Loucy (cell line): ENCODE measurements at regions not wholly inside any gene's neighbourhood (a gene's known extent, or its start where the extent isn't known, plus 50 kb on each side); places are given as distances from the start of the nearest gene placed in this dataset.

Experiments
- H2AFZ ChIP-seq: fragments of 200-600 bp; sonication (generic); 2 replicates; pipeline ENCODE4 v1.6.0; 2016; ENCODE audit warnings: antibody characterized with exemption, mild to moderate bottlenecking, low read length, moderate library complexity
- H3F3A ChIP-seq: fragments of 200-600 bp; 2 replicates; pipeline ENCODE4 v1.6.0; 2016; ENCODE audit warnings: antibody characterized with exemption, low read depth, mild to moderate bottlenecking
- H3K27me3 ChIP-seq: fragments of 200-600 bp; sonication (generic); 2 replicates; pipeline ENCODE4 v1.6.1; 2014; ENCODE audit warnings: low read length, mild to moderate bottlenecking; ENCODE audit not compliant: insufficient read depth, poor library complexity, severe bottlenecking
- H3K36me3 ChIP-seq: fragments of 200-600 bp; sonication (generic); 2 replicates; pipeline ENCODE4 v1.6.1; 2016; ENCODE audit warnings: low read length; ENCODE audit not compliant: insufficient read depth
- H3K4me1 ChIP-seq: fragments of 200-600 bp; sonication (generic); 2 replicates; pipeline ENCODE4 v1.5.1; 2014; ENCODE audit warnings: low read length, mild to moderate bottlenecking; ENCODE audit not compliant: insufficient read depth, poor library complexity, severe bottlenecking
- H3K4me2 ChIP-seq: fragments of 200-600 bp; sonication (generic); 2 replicates; pipeline ENCODE4 v1.6.0; 2014; ENCODE audit warnings: antibody characterized with exemption, low read length, low read depth, mild to moderate bottlenecking; ENCODE audit not compliant: poor library complexity, severe bottlenecking
- H3K4me3 ChIP-seq: fragments of 200-600 bp; sonication (generic); 2 replicates; pipeline ENCODE4 v1.5.1; 2014; ENCODE audit warnings: low read length, mild to moderate bottlenecking, mixed read lengths; ENCODE audit not compliant: poor library complexity, severe bottlenecking
- H3K79me2 ChIP-seq: fragments of 200-600 bp; sonication (generic); 2 replicates; pipeline ENCODE4 v1.6.1; 2014; ENCODE audit warnings: low read length; ENCODE audit not compliant: insufficient read depth
- H3K9ac ChIP-seq: fragments of 200-600 bp; sonication (generic); 2 replicates; pipeline ENCODE4 v1.6.0; 2014; ENCODE audit warnings: mild to moderate bottlenecking, low read depth, low read length, moderate library complexity; ENCODE audit not compliant: poor library complexity, severe bottlenecking
- H3K9me2 ChIP-seq: fragments of 200-600 bp; sonication (generic); replicated peaks from 2 replicates; pipeline ENCODE4 v1.6.1; 2016; ENCODE audit warnings: low read depth, low read length, mixed read lengths
- H3K9me3 ChIP-seq: fragments of 200-600 bp; sonication (generic); 2 replicates; pipeline ENCODE4 v1.6.1; 2014; ENCODE audit warnings: mild to moderate bottlenecking, antibody characterized with exemption, low read length, low read depth; ENCODE audit not compliant: insufficient read depth
- H4K20me1 ChIP-seq: fragments of 200-600 bp; sonication (generic); 2 replicates; pipeline ENCODE4 v1.6.0; 2014; ENCODE audit warnings: antibody characterized with exemption, low read length, mild to moderate bottlenecking; ENCODE audit not compliant: insufficient read depth, poor library complexity, severe bottlenecking
- EZH2phosphoT487 ChIP-seq: fragments of 200-600 bp; IDR thresholded peaks from 2 replicates; pipeline ENCODE4 v1.6.1; 2018; ENCODE audit warnings: antibody characterized with exemption, mild to moderate bottlenecking, moderate library complexity, borderline replicate concordance
- TF ChIP-seq, protein P1 (sequence below): fragments of 200-600 bp; sonication (generic); conservative IDR thresholded peaks from 2 replicates; pipeline ENCODE4 v1.5.1; 2014; ENCODE audit warnings: mild to moderate bottlenecking, antibody characterized with exemption, low read length

- H3K9me3 ChIP-seq = no peaks in the 10 kb centered on the region
- no peak overlapping the region for H3K4me3 ChIP-seq
- H2AFZ ChIP-seq = no peak overlapping the region
- H3K27me3 ChIP-seq = no peaks in the 10 kb centered on the region
- TF ChIP-seq EZH2phosphoT487 = no peak
- TF ChIP-seq, protein P1, sequence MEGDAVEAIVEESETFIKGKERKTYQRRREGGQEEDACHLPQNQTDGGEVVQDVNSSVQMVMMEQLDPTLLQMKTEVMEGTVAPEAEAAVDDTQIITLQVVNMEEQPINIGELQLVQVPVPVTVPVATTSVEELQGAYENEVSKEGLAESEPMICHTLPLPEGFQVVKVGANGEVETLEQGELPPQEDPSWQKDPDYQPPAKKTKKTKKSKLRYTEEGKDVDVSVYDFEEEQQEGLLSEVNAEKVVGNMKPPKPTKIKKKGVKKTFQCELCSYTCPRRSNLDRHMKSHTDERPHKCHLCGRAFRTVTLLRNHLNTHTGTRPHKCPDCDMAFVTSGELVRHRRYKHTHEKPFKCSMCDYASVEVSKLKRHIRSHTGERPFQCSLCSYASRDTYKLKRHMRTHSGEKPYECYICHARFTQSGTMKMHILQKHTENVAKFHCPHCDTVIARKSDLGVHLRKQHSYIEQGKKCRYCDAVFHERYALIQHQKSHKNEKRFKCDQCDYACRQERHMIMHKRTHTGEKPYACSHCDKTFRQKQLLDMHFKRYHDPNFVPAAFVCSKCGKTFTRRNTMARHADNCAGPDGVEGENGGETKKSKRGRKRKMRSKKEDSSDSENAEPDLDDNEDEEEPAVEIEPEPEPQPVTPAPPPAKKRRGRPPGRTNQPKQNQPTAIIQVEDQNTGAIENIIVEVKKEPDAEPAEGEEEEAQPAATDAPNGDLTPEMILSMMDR = no peak
- no peaks in the 10 kb centered on the region for H3K4me1 ChIP-seq
- no peaks in the 10 kb centered on the region for H4K20me1 ChIP-seq
- H3K9me2 ChIP-seq = no peaks in the 10 kb centered on the region
- no peak overlapping the region for H3K9ac ChIP-seq
- H3F3A ChIP-seq = no peaks in the 10 kb centered on the region
- H3K36me3 ChIP-seq = no peaks in the 10 kb centered on the region
- no peak overlapping the region for H3K4me2 ChIP-seq
- no peaks in the 10 kb centered on the region for H3K79me2 ChIP-seq
Measured at GRCh38 chr7:52479990-52480389, 555.4 kb upstream of the POM121L12 start.

- Histone ChIP-seq H3K4me3 (no peak overlapping the region), H4K20me1 (no peaks in the 10 kb centered on the region), H2AFZ (no peak overlapping the region), H3K9ac (no peak overlapping the region), H3K9me3 (no peaks in the 10 kb centered on the region), H3K4me2 (no peak overlapping the region), H3K79me2 (no peaks in the 10 kb centered on the region), H3K4me1 (no peaks in the 10 kb centered on the region), H3K9me2 (no peaks in the 10 kb centered on the region), H3K36me3 (no peaks in the 10 kb centered on the region), H3K27me3 (no peaks in the 10 kb centered on the region), H3F3A (no peaks in the 10 kb centered on the region)
- TF ChIP-seq EZH2phosphoT487 = no peak
- TF ChIP-seq, protein P1 = no peak
Measured at GRCh38 chr7:52475001-52475582, 560.3 kb upstream of the POM121L12 start.

DNA sequence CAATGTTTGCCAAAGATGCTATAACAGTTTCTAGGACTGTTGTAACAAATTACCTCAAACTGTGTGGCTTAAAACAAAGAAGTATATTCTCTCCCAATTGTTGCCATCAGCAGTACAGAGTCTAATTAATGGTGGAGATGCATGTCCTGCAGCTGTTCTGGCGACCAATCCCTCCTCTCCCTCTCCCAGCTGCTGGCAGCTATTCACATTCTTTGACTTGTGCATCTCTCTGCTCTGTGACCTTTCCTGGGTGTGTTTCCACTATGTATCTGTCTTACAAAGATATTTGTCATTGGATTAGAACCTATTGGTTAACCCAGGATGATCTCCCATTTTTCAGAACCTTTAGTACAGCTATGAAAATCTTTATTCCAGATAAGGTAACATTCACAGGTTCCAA, 561.7 kb upstream of the POM121L12 start:
- H3K36me3 ChIP-seq = no peaks in the 10 kb centered on the region
- H3K4me2 ChIP-seq = no peak overlapping the region
- no peak overlapping the region for H3K4me3 ChIP-seq
- no peaks in the 10 kb centered on the region for H3F3A ChIP-seq
- no peak overlapping the region for H2AFZ ChIP-seq
- H3K4me1 ChIP-seq = no peaks in the 10 kb centered on the region
- H3K9ac ChIP-seq = no peak overlapping the region
- no peaks in the 10 kb centered on the region for H3K9me2 ChIP-seq
- no peaks in the 10 kb centered on the region for H3K27me3 ChIP-seq
- TF ChIP-seq, protein P1 = no peak
- TF ChIP-seq EZH2phosphoT487 = no peak
- H3K9me3 ChIP-seq = no peaks in the 10 kb centered on the region
- H4K20me1 ChIP-seq = no peaks in the 10 kb centered on the region
- no peaks in the 10 kb centered on the region for H3K79me2 ChIP-seq
